Caco-2 (cell line): ENCODE measurements at regions not wholly inside any gene's neighbourhood (a gene's known extent, or its start where the extent isn't known, plus 50 kb on each side); places are given as distances from the start of the nearest gene placed in this dataset.

ENCODE experiments used
- BruUV-seq: library from RNA; stranded (reverse); fragments of 400-500 nt; replicated peaks from 2 replicates; lab custom pipeline; 2021; lab: Mats Ljungman, UMichigan
- CTCF ChIA-PET: fragments of 300-600 bp; sonication (Branson Sonifier 250); formaldehyde crosslinking; loops from one replicate; lab custom pipeline; 2022; ENCODE audit warnings: antibody characterized with exemption; lab: Charles Lee
- POLR2A ChIA-PET: fragments of 300-600 bp; sonication (Branson Sonifier 250); formaldehyde crosslinking; loops from one replicate; lab custom pipeline; 2022; ENCODE audit warnings: antibody characterized with exemption; lab: Charles Lee
- DNase-seq, 2 experiments: peaks; one replicate each; pipeline versions ENCODE4 v3.0.0 to v3.0.0-alpha.2; 2020 to 2022
- H3K27me3 ChIP-seq: replicated peaks from 2 replicates; pipeline ENCODE4 v1.6.0; 2011; ENCODE audit warnings: low read length; ENCODE audit not compliant: control insufficient read depth, insufficient read depth
- H3K36me3 ChIP-seq: 2 replicates; pipeline ENCODE4 v1.5.1; 2011; ENCODE audit warnings: low read length; ENCODE audit not compliant: control insufficient read depth, insufficient read depth
- H3K4me1 ChIP-seq: fragments of 250-450 bp; sonication (Bioruptor Pico); 2 replicates; pipeline ENCODE4 v1.5.1; 2020; ENCODE audit warnings: mild to moderate bottlenecking
- H3K4me3 ChIP-seq: 2 replicates; pipeline ENCODE4 v1.5.1; 2011; ENCODE audit warnings: low read depth, mild to moderate bottlenecking, control low read depth, low read length
- H3K9me3 ChIP-seq: fragments of 250-450 bp; sonication (Bioruptor Pico); 2 replicates; pipeline ENCODE4 v1.5.1; 2020; ENCODE audit warnings: mild to moderate bottlenecking, moderate library complexity
- H3K27ac Mint-ChIP-seq: one replicate; pipeline ENCODE4 v1.8.0; 2022; ENCODE audit warnings: mixed read lengths; ENCODE audit not compliant: unreplicated experiment
- H3K27me3 Mint-ChIP-seq: one replicate; pipeline ENCODE4 v1.8.0; 2022; ENCODE audit warnings: mixed read lengths; ENCODE audit not compliant: insufficient read depth, unreplicated experiment
- H3K36me3 Mint-ChIP-seq: one replicate; pipeline ENCODE4 v1.8.0; 2022; ENCODE audit warnings: mild to moderate bottlenecking, mixed read lengths; ENCODE audit not compliant: insufficient read depth, unreplicated experiment
- H3K4me1 Mint-ChIP-seq: one replicate; pipeline ENCODE4 v1.8.0; 2022; ENCODE audit warnings: low read depth, mixed read lengths; ENCODE audit not compliant: unreplicated experiment
- H3K4me3 Mint-ChIP-seq: one replicate; pipeline ENCODE4 v1.8.0; 2022; ENCODE audit warnings: mild to moderate bottlenecking, moderate library complexity, mixed read lengths; ENCODE audit not compliant: unreplicated experiment
- H3K9me3 Mint-ChIP-seq: one replicate; pipeline ENCODE4 v1.8.0; 2022; ENCODE audit warnings: mixed read lengths; ENCODE audit not compliant: unreplicated experiment
- CTCF ChIP-seq, 2 experiments: fragments of 200-600 bp in 1 of 2; IDR thresholded peaks; 1 replicate in 1 of 2; 2 replicates in 1 of 2; pipeline versions ENCODE4 v1.5.1 to v1.8.0; 2011 to 2022; ENCODE audit warnings: antibody characterized with exemption in 1 of 2, control low read depth in 1 of 2, inconsistent platforms in 1 of 2, low read depth in 1 of 2, low read length in 1 of 2, mild to moderate bottlenecking in 1 of 2, moderate library complexity in 1 of 2; ENCODE audit not compliant: insufficient read depth in 1 of 2, severe bottlenecking in 1 of 2, unreplicated experiment in 1 of 2
- intact Hi-C: fragments of 100-400 bp; cut with micrococcal nuclease; formaldehyde crosslinking; loops from one replicate; pipeline ENCODE4 v1.10.0; 2022; ENCODE audit not compliant: unreplicated experiment

- no peak for TF ChIP-seq CTCF (IDR thresholded peaks at IDR 0.05; ENCODE audit: insufficient read depth in 1 of 2, low read depth in 1 of 2, low read length in 1 of 2, severe bottlenecking in 1 of 2, unreplicated experiment in 1 of 2)
- no peak overlapping the region for H3K4me3 ChIP-seq
- intact Hi-C loops, result no loop called here
- H3K27ac Mint-ChIP-seq, result no peak overlapping the region
- H3K9me3 ChIP-seq, result no peaks in the 10 kb centered on the region
- H3K4me3 Mint-ChIP-seq, result no peak overlapping the region
- peaks cover 8% of the 10 kb centered on the region for H3K27me3 Mint-ChIP-seq
- peaks cover 2% of the 10 kb centered on the region; the same call in 1 of the 2 replicates for H3K27me3 ChIP-seq
- no peak for DNase-seq
- no peaks in the 10 kb centered on the region for H3K36me3 Mint-ChIP-seq
- 0 out of 2 replicates have a peak, but pooled peaks cover 6% of the 10 kb centered on the region for H3K4me1 ChIP-seq
- ChIA-PET CTCF (no interaction called here), POLR2A (no interaction called here)
- no peaks in the 10 kb centered on the region for H3K36me3 ChIP-seq
- BruUV-seq, result no TSS peak
- peaks cover 7% of the 10 kb centered on the region for H3K4me1 Mint-ChIP-seq
- H3K9me3 Mint-ChIP-seq, result no peaks in the 10 kb centered on the region
Measured at GRCh38 chr2:12949406-12949805, 232.7 kb downstream of the TRIB2 start.

GRCh38 chr2:12950174-12950573 lies 233.4 kb downstream of the TRIB2 start:
- ChIA-PET POLR2A (no interaction called here), CTCF (no interaction called here)
- Histone ChIP-seq H3K4me3 (no peak overlapping the region), H3K36me3 (no peaks in the 10 kb centered on the region), H3K27me3 (peaks cover 2% of the 10 kb centered on the region; the same call in 1 of the 2 replicates), H3K9me3 (no peaks in the 10 kb centered on the region), H3K4me1 (0 out of 2 replicates have a peak, but pooled peaks cover 6% of the 10 kb centered on the region)
- Mint-ChIP-seq H3K4me1 (peaks cover 7% of the 10 kb centered on the region), H3K4me3 (no peak overlapping the region), H3K27me3 (peaks cover 8% of the 10 kb centered on the region), H3K36me3 (no peaks in the 10 kb centered on the region), H3K27ac (no peak overlapping the region), H3K9me3 (no peaks in the 10 kb centered on the region)
- no TSS peak for BruUV-seq
- DNase-seq, result no peak
- intact Hi-C loops, result no loop called here
- TF ChIP-seq CTCF (IDR thresholded peaks at IDR 0.05; ENCODE audit: insufficient read depth in 1 of 2, low read depth in 1 of 2, low read length in 1 of 2, severe bottlenecking in 1 of 2, unreplicated experiment in 1 of 2), result no peak

- TF ChIP-seq CTCF (IDR thresholded peaks at IDR 0.05; ENCODE audit: insufficient read depth in 1 of 2, low read depth in 1 of 2, low read length in 1 of 2, severe bottlenecking in 1 of 2, unreplicated experiment in 1 of 2), result no peak
- no peak overlapping the region for H3K4me3 Mint-ChIP-seq
- Histone ChIP-seq H3K27me3 (peaks cover 2% of the 10 kb centered on the region; the same call in 1 of the 2 replicates), H3K9me3 (no peaks in the 10 kb centered on the region), H3K4me1 (0 out of 2 replicates have a peak, but pooled peaks cover 6% of the 10 kb centered on the region), H3K4me3 (no peak overlapping the region), H3K36me3 (no peaks in the 10 kb centered on the region)
- DNase-seq, result no peak
- H3K9me3 Mint-ChIP-seq, result no peaks in the 10 kb centered on the region
- no peak overlapping the region for H3K27ac Mint-ChIP-seq
- ChIA-PET CTCF (no interaction called here), POLR2A (no interaction called here)
- H3K27me3 Mint-ChIP-seq, result peaks cover 5% of the 10 kb centered on the region
- no peaks in the 10 kb centered on the region for H3K36me3 Mint-ChIP-seq
- H3K4me1 Mint-ChIP-seq, result peaks cover 7% of the 10 kb centered on the region
- intact Hi-C loops, result no loop called here
- BruUV-seq, result no TSS peak
Measured at GRCh38 chr2:12950957-12951656, 234.4 kb downstream of the TRIB2 start.
